H1 (cell line): ENCODE measurements at regions not wholly inside any gene's neighbourhood (a gene's known extent, or its start where the extent isn't known, plus 50 kb on each side); places are given as distances from the start of the nearest gene placed in this dataset.

ENCODE experiments used
- ATF2 ChIP-seq: IDR thresholded peaks from 2 replicates; pipeline ENCODE4 v1.6.1; 2012; ENCODE audit warnings: low read length, inconsistent platforms
- CTCF ChIP-seq, 3 experiments: IDR thresholded peaks; 1 replicate in 2 of 3; 2 replicates in 1 of 3; pipeline versions ENCODE4 v1.5.1 to v1.6.1; 2011; ENCODE audit warnings: low read length in 3 of 3, mild to moderate bottlenecking in 3 of 3, inconsistent platforms in 2 of 3, low read depth in 1 of 3, moderate library complexity in 1 of 3; ENCODE audit not compliant: insufficient read depth in 1 of 3; ENCODE audit errors: control extremely low read depth in 1 of 3
- EZH2 ChIP-seq: fragments of 200-600 bp; sonication (generic); IDR thresholded peaks from 2 replicates; pipeline ENCODE4 v1.7.1; 2012; ENCODE audit warnings: low read depth, mild to moderate bottlenecking, moderate library complexity, low read length, inconsistent platforms; ENCODE audit not compliant: severe bottlenecking
- JUND ChIP-seq: IDR thresholded peaks from 2 replicates; pipeline ENCODE4 v1.6.1; 2011; ENCODE audit warnings: mild to moderate bottlenecking, improper control_type of control experiment, low read length
- POLR2A ChIP-seq, 2 experiments: IDR thresholded peaks; 1 replicate in 1 of 2; 2 replicates in 1 of 2; pipeline ENCODE4 v1.6.1; 2011; ENCODE audit warnings: low read depth in 2 of 2, low read length in 2 of 2, mild to moderate bottlenecking in 2 of 2; ENCODE audit errors: control extremely low read depth in 1 of 2
- POLR2AphosphoS5 ChIP-seq: IDR thresholded peaks from 2 replicates; pipeline ENCODE4 v1.6.1; 2011; ENCODE audit warnings: low read depth, low read length
- SIN3A ChIP-seq, 2 experiments: IDR thresholded peaks in 1 of 2; conservative IDR thresholded peaks in 1 of 2; 2 replicates each; pipeline ENCODE4 v1.6.1; 2011 to 2012; ENCODE audit warnings: low read length in 2 of 2, improper control_type of control experiment in 1 of 2, low read depth in 1 of 2, mild to moderate bottlenecking in 1 of 2
- SRF ChIP-seq: IDR thresholded peaks from 2 replicates; pipeline ENCODE4 v1.6.1; 2011; ENCODE audit warnings: mild to moderate bottlenecking, low read depth, low read length, moderate library complexity
- TAF1 ChIP-seq: IDR thresholded peaks from 2 replicates; pipeline ENCODE4 v1.6.1; 2011; ENCODE audit warnings: mild to moderate bottlenecking, low read depth, low read length
- TEAD4 ChIP-seq: IDR thresholded peaks from 2 replicates; pipeline ENCODE4 v1.6.1; 2012; ENCODE audit warnings: low read depth, low read length, inconsistent platforms, mixed read lengths
- YY1 ChIP-seq: IDR thresholded peaks from 2 replicates; pipeline ENCODE4 v1.6.1; 2011; ENCODE audit warnings: low read depth, mild to moderate bottlenecking, low read length
- ZNF274 ChIP-seq: IDR thresholded peaks from 2 replicates; pipeline ENCODE4 v1.7.0; 2012; ENCODE audit warnings: low read length, borderline replicate concordance; ENCODE audit errors: extremely low read depth

- TF ChIP-seq TEAD4 (no peak), EZH2 (no peak), CTCF (IDR thresholded peaks at IDR 0.05; ENCODE audit: control extremely low read depth in 1 of 3, insufficient read depth in 1 of 3, low read depth in 1 of 3, low read length in 3 of 3) (no peak), ZNF274 (no peak), JUND (no peak), TAF1 (no peak), ATF2 (no peak), POLR2A (IDR thresholded peaks at IDR 0.05; ENCODE audit: control extremely low read depth in 1 of 2, low read depth in 2 of 2, low read length in 2 of 2) (no peak), SRF (no peak), YY1 (no peak), POLR2AphosphoS5 (no peak), SIN3A (conservative IDR thresholded peaks at IDR 0.05 in 1 of 2, IDR thresholded peaks at IDR 0.05 in 1 of 2; ENCODE audit: low read depth in 1 of 2, low read length in 2 of 2) (no peak)
These were observed 166.7 kb downstream of the CDC14C start for GRCh38 chr7:49091089-49091488.
